ENCODE measurements at regions not wholly inside any gene's neighbourhood (a gene's known extent, or its start where the extent isn't known, plus 50 kb on each side); places are given as distances from the start of the nearest gene placed in this dataset.

- WGBS (ENCODE audit: insufficient coverage, low coverage, missing lambda C conversion rate) = 20% methylated on average over 4 of the region's 4 CpGs
- peak; percentile 54 for TF ChIP-seq NFIC (IDR thresholded peaks at IDR 0.05)
- no peak for TF ChIP-seq MNT (conservative IDR thresholded peaks at IDR 0.05)
- no peak overlapping the region for H2AFZ ChIP-seq (ENCODE audit: low read depth, low read length)
- POLR2A ChIA-PET = no interaction called here
- FAIRE-seq (no peak), ATAC-seq (no peak), DNase-seq (ENCODE audit: extremely low read depth in 1 of 4, low spot score in 3 of 4) (no peak)
- CTCF ChIA-PET (ENCODE audit: low intra/inter-chr PET ratio) = no interaction called here
- no peaks in the 10 kb centered on the region for H3K9me1 ChIP-seq (ENCODE audit: control insufficient read depth, insufficient read depth, low read length)
- H3K4me2 ChIP-seq (ENCODE audit: insufficient read depth, low read length) = no peak overlapping the region
- no peak overlapping the region for H3K27ac ChIP-seq (ENCODE audit: extremely low read depth, low read depth, low read length)
- H3K9ac ChIP-seq (ENCODE audit: insufficient read depth in 1 of 2, low read depth in 2 of 2, low read length in 2 of 2) = no peak overlapping the region
- H4K20me1 ChIP-seq (replicated peaks; ENCODE audit: control insufficient read depth, insufficient read depth, low read length) = no peaks in the 10 kb centered on the region
- H3K79me2 ChIP-seq (ENCODE audit: control insufficient read depth, insufficient read depth, low read length) = no peaks in the 10 kb centered on the region
- no peaks in the 10 kb centered on the region for H3K4me1 ChIP-seq (replicated peaks in 1 of 2; ENCODE audit: control insufficient read depth in 2 of 2, insufficient read depth in 2 of 2, low read length in 2 of 2)
- no peaks in the 10 kb centered on the region for H3K36me3 ChIP-seq (ENCODE audit: control insufficient read depth, insufficient read depth, low read length)
- H3K4me3 ChIP-seq = no peak overlapping the region
- intact Hi-C loops (cut with micrococcal nuclease) (no loop called here), in situ Hi-C loops (cut with MboI) (no loop called here)
- no TSS peak for BruUV-seq (replicated peaks)
- H3K9me3 ChIP-seq (replicated peaks; ENCODE audit: control insufficient read depth, insufficient read depth, low read depth, low read length) = no peaks in the 10 kb centered on the region
- no peaks in the 10 kb centered on the region for H3K27me3 ChIP-seq (ENCODE audit: control insufficient read depth in 2 of 2, insufficient read depth in 2 of 2, low read length in 2 of 2)
These were observed 1199.5 kb upstream of the TMPRSS15 start for GRCh38 chr21:19603011-19603593.

- ChIA-PET POLR2A (no interaction called here), CTCF (ENCODE audit: low intra/inter-chr PET ratio) (no interaction called here)
- Histone ChIP-seq H3K27me3 (ENCODE audit: control insufficient read depth in 2 of 2, insufficient read depth in 2 of 2, low read length in 2 of 2) (no peaks in the 10 kb centered on the region), H3K27ac (ENCODE audit: extremely low read depth, low read depth, low read length) (peak overlapping the region; percentile 61; the same call in 1 of the 3 replicates), H4K20me1 (replicated peaks; ENCODE audit: control insufficient read depth, insufficient read depth, low read length) (no peaks in the 10 kb centered on the region), H3K9me1 (ENCODE audit: control insufficient read depth, insufficient read depth, low read length) (no peaks in the 10 kb centered on the region), H3K9ac (ENCODE audit: insufficient read depth in 1 of 2, low read depth in 2 of 2, low read length in 2 of 2) (no peak overlapping the region), H3K36me3 (ENCODE audit: control insufficient read depth, insufficient read depth, low read length) (no peaks in the 10 kb centered on the region), H3K4me1 (replicated peaks in 1 of 2; ENCODE audit: control insufficient read depth in 2 of 2, insufficient read depth in 2 of 2, low read length in 2 of 2) (no peaks in the 10 kb centered on the region), H3K79me2 (ENCODE audit: control insufficient read depth, insufficient read depth, low read length) (no peaks in the 10 kb centered on the region), H3K4me3 (no peak overlapping the region), H3K4me2 (ENCODE audit: insufficient read depth, low read length) (0 out of 2 replicates have a peak overlapping the region, but pooled peaks have one; percentile 6), H2AFZ (ENCODE audit: low read depth, low read length) (peak overlapping the region; percentile 38; the same call in 1 of the 2 replicates), H3K9me3 (replicated peaks; ENCODE audit: control insufficient read depth, insufficient read depth, low read depth, low read length) (no peaks in the 10 kb centered on the region)
- intact Hi-C loops (cut with micrococcal nuclease) = no loop called here
- 0% methylated on average over 3 of the region's 4 CpGs for WGBS (ENCODE audit: insufficient coverage, low coverage, missing lambda C conversion rate)
- FAIRE-seq = no peak
- BruUV-seq (replicated peaks) = no TSS peak
- DNase-seq (ENCODE audit: extremely low read depth in 1 of 4, low spot score in 3 of 4) = peak in 1 of 4 experiments; percentile 29
- in situ Hi-C loops (cut with MboI) = no loop called here
- ATAC-seq = peak; percentile 55
- TF ChIP-seq MBD2 (IDR thresholded peaks at IDR 0.05; ENCODE audit: borderline replicate concordance, low read depth) (no peak), ARID1B (IDR thresholded peaks at IDR 0.05) (peak; percentile 58), ZNF316 (IDR thresholded peaks at IDR 0.05) (peak; percentile 36; the same call in 1 of the 2 replicates), MTA1 (IDR thresholded peaks at IDR 0.05; ENCODE audit: borderline replicate concordance) (no peak), ZNF766 (CRISPR knock-in tag; conservative IDR thresholded peaks at IDR 0.05) (no peak), FOXJ3 (CRISPR knock-in tag; IDR thresholded peaks at IDR 0.05) (no peak), SOX6 (IDR thresholded peaks at IDR 0.05) (peak; percentile 28; the same call in 1 of the 2 replicates), FOXM1 (IDR thresholded peaks at IDR 0.05; ENCODE audit: low read depth) (no peak), FOXM1 (CRISPR knock-in tag; IDR thresholded peaks at IDR 0.05; ENCODE audit: low read depth) (no peak), ZNF184 (CRISPR knock-in tag; IDR thresholded peaks at IDR 0.05) (no peak), NFATC3 (IDR thresholded peaks at IDR 0.05) (no peak), ZNF217 (CRISPR knock-in tag; IDR thresholded peaks at IDR 0.05) (no peak)
These were observed 1204.6 kb upstream of the TMPRSS15 start for GRCh38 chr21:19608101-19608621.

Data from K562 (cell line).